ENCODE measurements at regions not wholly inside any gene's neighbourhood (a gene's known extent, or its start where the extent isn't known, plus 50 kb on each side); places are given as distances from the start of the nearest gene placed in this dataset.

DNA sequence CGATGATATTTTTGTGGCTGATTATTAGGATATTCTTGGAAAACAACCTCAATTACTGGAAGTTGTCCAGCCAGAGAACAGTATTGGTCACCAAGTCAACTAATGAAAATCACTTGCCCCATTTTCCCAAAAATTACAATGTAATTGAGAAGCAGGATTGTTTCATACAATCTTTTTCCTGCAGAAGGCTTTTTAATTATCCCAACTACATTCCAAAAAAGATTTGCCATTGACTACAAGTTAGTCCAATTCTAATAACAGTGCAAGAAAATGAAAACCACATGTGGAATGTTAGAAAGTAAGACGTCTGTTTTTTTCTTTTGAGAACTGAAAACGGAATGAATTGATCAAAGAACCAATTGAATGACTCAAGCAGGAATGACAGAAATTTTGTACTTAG, 1195.8 kb downstream of the SORCS1 start:
- TF ChIP-seq CTCF (IDR thresholded peaks at IDR 0.05) (no peak), POLR2AphosphoS5 (IDR thresholded peaks at IDR 0.05) (no peak)
